NCI-H524 treated with DMSO at 0.1 percent for 48 hours (cell line): ENCODE measurements at regions not wholly inside any gene's neighbourhood (a gene's known extent, or its start where the extent isn't known, plus 50 kb on each side); places are given as distances from the start of the nearest gene placed in this dataset.
"Not testable (repeated sequence)": the region's sequence is repeated elsewhere in the genome, so short reads cannot be mapped to it uniquely, and the experiment has no call there.

Source experiments
- DNase-seq: peaks from one replicate; lab custom pipeline; 2025; lab: John Stamatoyannopoulos, UW

- DNase-seq, result no peak
Observed at GRCh38 chr12:78338054-78338785, 507.5 kb downstream of the NAV3 start.

GRCh38 chr12:78340406-78340805, 509.7 kb downstream of the NAV3 start:
- no peak for DNase-seq

GRCh38 chr12:78343657-78344056, 513.0 kb downstream of the NAV3 start:
- no peak for DNase-seq

GRCh38 chr12:78359520-78359919, 505.1 kb upstream of the SYT1 start:
- no peak for DNase-seq

- no peak for DNase-seq
Observed at GRCh38 chr12:78361683-78362082, 502.9 kb upstream of the SYT1 start.

- DNase-seq, result no peak
Observed at GRCh38 chr12:78371284-78371683, 493.3 kb upstream of the SYT1 start.

- no peak for DNase-seq
Observed at GRCh38 chr12:78375461-78375860, 489.1 kb upstream of the SYT1 start.

GRCh38 chr12:78376257-78376656, 488.3 kb upstream of the SYT1 start:
- no peak for DNase-seq

GRCh38 chr12:78379065-78379464, 485.5 kb upstream of the SYT1 start:
- DNase-seq, result not testable (repeated sequence)

GRCh38 chr12:78383414-78383813, 481.2 kb upstream of the SYT1 start:
- no peak for DNase-seq

GRCh38 chr12:78384541-78384940, 480.0 kb upstream of the SYT1 start:
- DNase-seq, result no peak

- no peak for DNase-seq
Observed at GRCh38 chr12:78385541-78385940, 479.0 kb upstream of the SYT1 start.

- DNase-seq, result no peak
Observed at GRCh38 chr12:78386871-78387270, 477.7 kb upstream of the SYT1 start.

GRCh38 chr12:78387721-78388120, 476.9 kb upstream of the SYT1 start:
- DNase-seq, result no peak

GRCh38 chr12:78388461-78388860, 476.1 kb upstream of the SYT1 start:
- no peak for DNase-seq

GRCh38 chr12:78390920-78391319, 473.7 kb upstream of the SYT1 start:
- DNase-seq, result no peak

GRCh38 chr12:78392918-78393317, 471.7 kb upstream of the SYT1 start:
- DNase-seq, result peak; percentile 29

- DNase-seq, result no peak
Observed at GRCh38 chr12:78395961-78396360, 468.6 kb upstream of the SYT1 start.

- DNase-seq, result no peak
Observed at GRCh38 chr12:78396538-78396937, 468.0 kb upstream of the SYT1 start.

GRCh38 chr12:78398750-78399149, 465.8 kb upstream of the SYT1 start:
- no peak for DNase-seq

- DNase-seq, result no peak
Observed at GRCh38 chr12:78402366-78403134, 462.0 kb upstream of the SYT1 start.

GRCh38 chr12:78403136-78403535, 461.4 kb upstream of the SYT1 start:
- DNase-seq, result no peak

GRCh38 chr12:78403681-78404080, 460.9 kb upstream of the SYT1 start:
- DNase-seq, result no peak

GRCh38 chr12:78406213-78406612, 458.4 kb upstream of the SYT1 start:
- no peak for DNase-seq
